ENCODE measurements at regions not wholly inside any gene's neighbourhood (a gene's known extent, or its start where the extent isn't known, plus 50 kb on each side); places are given as distances from the start of the nearest gene placed in this dataset.

- TF ChIP-seq SP140L (CRISPR knock-in tag; IDR thresholded peaks at IDR 0.05; ENCODE audit: borderline replicate concordance) (no peak), RXRA (CRISPR knock-in tag; IDR thresholded peaks at IDR 0.05) (no peak; the same call in 1 of the 2 replicates), PCBP2 (optimal IDR thresholded peaks at IDR 0.05; ENCODE audit: low read depth, low read length, poor library complexity, severe bottlenecking) (no peak)
These were observed 78.3 kb upstream of the MAP4K3 start for GRCh38 chr2:39515273-39515896.
